GM13977 (cell line): ENCODE measurements at regions not wholly inside any gene's neighbourhood (a gene's known extent, or its start where the extent isn't known, plus 50 kb on each side); places are given as distances from the start of the nearest gene placed in this dataset.

ENCODE experiments used
- DNase-seq: peaks from one replicate; pipeline ENCODE4 v3.0.0; 2012; ENCODE audit warnings: low spot score
- CTCF ChIP-seq: IDR thresholded peaks from 2 replicates; pipeline ENCODE4 v1.5.1; 2012; ENCODE audit warnings: mild to moderate bottlenecking, control low read depth; ENCODE audit not compliant: insufficient read depth; ENCODE audit errors: extremely low read depth, missing control alignments
- in situ Hi-C: fragments of 300-500 bp; cut with MboI; formaldehyde crosslinking; loops from one replicate; pipeline ENCODE4 v1.12.0; 2022; ENCODE audit warnings: low sequenced_read_pairs, low pct_unique_long_range_greater_than_20kb, mixed read lengths, inconsistent platforms; ENCODE audit not compliant: unreplicated experiment

DNA sequence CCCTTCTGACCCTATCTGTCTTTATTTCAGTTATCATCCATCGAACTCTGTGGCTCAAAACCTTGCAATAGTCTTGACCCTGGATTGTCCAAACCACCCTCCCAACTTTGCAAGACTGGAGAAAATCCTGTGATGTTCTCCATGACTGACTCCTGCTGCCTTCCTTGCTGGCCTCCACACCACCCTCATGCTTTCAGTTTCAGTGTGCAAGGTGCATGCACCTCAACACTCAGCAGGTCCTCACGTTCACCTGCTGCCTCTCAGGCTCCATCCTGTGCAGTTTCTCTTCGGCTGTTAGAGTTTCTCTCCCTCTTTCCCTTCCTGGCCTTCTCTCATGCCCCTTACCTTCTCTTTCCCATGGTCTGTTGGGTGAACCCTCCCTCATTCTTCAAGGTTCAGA is 59.4 kb upstream of the ASIC2 start:
- no peak for TF ChIP-seq CTCF
- no peak for DNase-seq
- in situ Hi-C loops = no loop called here

DNA sequence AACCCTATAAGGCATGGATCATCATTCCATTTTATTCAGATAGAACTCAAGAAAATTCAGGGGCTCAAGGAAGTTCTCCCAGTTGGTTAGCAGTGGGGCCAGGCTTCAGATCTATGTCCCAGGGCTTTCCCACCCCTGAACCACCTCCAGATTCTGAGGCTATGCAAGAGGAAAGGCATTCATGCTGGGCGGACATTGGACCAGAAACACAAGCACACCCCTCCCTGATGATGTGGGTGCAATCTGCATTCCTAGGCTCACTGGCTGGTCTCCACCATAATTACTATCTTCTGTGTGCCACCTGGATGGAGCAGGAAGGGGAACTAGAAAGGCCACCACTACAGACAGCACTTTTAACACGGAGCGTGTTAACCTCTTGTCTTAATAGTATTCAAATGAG is 63.2 kb upstream of the ASIC2 start:
- in situ Hi-C loops = no loop called here
- DNase-seq = no peak
- TF ChIP-seq CTCF = no peak

DNA sequence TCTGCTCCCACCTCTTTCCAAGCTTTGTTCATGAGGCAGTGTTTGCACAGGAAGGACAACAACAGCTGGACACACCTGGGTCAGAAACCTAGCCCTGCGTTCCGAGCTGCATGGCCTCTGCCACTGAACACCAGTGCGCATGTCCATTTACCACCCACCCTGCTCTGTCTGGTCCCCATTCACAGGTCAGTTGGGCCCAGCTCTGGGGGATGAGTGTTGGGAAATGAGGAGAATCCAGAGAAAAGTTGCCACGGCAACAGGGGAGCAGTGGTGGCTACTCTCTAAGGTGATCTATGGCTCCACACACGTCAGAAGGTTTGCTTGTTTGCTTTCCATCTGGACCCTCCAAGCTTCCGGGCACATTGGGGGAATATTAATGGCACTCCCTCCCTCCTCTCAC is 70.4 kb upstream of the ASIC2 start:
- no peak for DNase-seq
- no peak for TF ChIP-seq CTCF
- in situ Hi-C loops = no loop called here

DNA sequence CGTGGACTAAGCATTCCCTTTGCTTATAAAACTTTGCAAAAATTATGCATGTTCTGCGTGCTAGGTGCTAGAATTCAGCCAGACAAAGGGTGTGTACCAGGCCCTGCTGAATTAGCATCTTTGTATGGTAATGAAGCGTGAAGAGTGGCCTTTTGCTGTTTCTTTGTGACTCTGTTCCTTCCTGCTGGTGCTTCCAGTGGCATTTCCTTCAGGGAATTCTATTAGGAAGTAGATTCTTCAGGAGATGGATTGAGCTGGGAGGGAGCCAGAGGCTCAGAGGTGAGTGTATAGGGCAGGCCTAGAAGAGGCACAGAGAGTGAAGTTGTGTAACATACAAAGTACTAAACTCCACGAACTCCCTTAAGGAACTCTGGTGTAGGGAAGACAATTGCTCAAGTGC is 73.9 kb upstream of the ASIC2 start:
- DNase-seq = no peak
- in situ Hi-C loops = no loop called here
- no peak for TF ChIP-seq CTCF

DNA sequence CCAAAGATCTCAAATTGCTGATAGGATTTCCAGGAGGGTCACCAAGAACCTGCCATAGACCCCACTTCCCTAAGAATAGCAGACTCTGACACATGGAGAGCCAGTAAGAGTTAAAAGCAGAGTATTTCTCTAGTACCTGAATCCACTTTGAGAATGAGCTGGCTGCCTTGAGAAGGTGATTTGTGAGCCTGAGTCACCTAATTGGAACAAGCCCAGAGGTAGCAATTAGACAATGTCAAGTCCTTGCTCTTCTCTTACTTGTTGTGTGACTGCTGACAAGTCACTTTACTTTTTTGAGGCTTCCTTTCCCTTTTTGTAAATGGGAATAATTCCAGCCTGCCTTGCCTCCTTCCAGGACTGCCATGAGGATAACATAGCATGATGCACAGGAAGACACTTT is 76.1 kb upstream of the ASIC2 start:
- DNase-seq = no peak
- in situ Hi-C loops = no loop called here
- TF ChIP-seq CTCF = no peak

DNA sequence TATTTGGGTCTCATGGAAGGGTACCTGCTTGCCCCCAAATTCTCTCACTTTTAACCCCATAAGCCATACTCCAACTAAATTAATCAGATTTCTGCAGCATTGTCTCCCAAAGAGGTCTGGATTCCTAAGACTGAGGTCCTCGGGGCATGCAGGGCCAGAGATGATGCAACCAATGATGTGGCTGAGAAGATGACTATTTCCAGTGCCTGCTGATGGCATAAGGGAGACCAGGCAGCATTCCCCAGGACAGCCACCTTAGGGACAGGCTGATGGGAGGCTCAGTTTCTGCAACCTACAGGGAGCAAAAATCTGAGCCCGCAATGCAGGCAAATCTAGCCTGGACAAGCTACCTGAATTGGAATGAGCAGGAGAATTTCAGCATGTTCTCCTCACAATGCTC is 76.8 kb upstream of the ASIC2 start:
- in situ Hi-C loops = no loop called here
- DNase-seq = no peak
- TF ChIP-seq CTCF = no peak

- no peak for DNase-seq
- no peak for TF ChIP-seq CTCF
- in situ Hi-C loops = no loop called here
Observed at GRCh38 chr17:33370401-33370800, 77.3 kb upstream of the ASIC2 start.
